ENCODE measurements at regions not wholly inside any gene's neighbourhood (a gene's known extent, or its start where the extent isn't known, plus 50 kb on each side); places are given as distances from the start of the nearest gene placed in this dataset.
"Not testable (repeated sequence)": the region's sequence is repeated elsewhere in the genome, so short reads cannot be mapped to it uniquely, and the experiment has no call there.

DNA sequence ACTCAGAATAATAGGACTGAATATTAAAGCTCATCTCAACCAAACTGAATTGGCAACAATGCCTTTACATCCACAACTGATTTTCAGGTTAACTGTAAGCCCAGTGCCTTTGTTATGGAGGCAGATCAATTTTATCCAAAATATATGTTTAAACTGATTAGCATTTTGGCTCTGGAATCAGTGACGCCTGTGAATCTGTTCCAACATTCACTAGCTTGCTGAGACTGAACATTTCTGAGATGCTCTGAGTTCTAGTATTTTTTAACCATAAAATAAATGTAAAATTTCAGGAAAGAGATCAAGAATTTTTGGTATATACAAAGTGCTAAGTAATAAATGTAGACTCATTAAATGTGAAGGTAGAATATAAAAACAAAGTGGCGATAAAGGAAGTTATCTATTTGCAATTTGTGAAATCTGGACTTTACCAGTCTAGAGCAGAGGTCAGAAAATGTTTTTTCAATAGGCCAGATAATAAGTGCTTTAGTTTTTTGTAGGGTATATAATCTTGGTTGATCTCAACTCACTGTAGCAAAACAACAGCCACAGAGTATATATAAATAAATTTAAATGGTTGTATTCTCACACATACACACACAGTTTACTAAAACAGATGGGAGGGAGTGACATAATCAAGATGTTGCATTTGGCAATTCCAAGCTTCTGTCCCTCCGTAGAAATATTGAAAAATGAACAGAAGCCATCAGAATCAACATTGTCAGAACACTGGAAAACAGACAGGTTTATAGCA lies 560.3 kb downstream of the ZWINT start:
- Mint-ChIP-seq H3K27me3 (ENCODE audit: low read depth) (no peaks in the 10 kb centered on the region), H3K27ac (no peak overlapping the region), H3K9me3 (peaks cover 34% of the 10 kb centered on the region), H3K4me3 (no peak overlapping the region), H3K36me3 (no peaks in the 10 kb centered on the region), H3K4me1 (no peaks in the 10 kb centered on the region)
- TF ChIP-seq, protein P1, sequence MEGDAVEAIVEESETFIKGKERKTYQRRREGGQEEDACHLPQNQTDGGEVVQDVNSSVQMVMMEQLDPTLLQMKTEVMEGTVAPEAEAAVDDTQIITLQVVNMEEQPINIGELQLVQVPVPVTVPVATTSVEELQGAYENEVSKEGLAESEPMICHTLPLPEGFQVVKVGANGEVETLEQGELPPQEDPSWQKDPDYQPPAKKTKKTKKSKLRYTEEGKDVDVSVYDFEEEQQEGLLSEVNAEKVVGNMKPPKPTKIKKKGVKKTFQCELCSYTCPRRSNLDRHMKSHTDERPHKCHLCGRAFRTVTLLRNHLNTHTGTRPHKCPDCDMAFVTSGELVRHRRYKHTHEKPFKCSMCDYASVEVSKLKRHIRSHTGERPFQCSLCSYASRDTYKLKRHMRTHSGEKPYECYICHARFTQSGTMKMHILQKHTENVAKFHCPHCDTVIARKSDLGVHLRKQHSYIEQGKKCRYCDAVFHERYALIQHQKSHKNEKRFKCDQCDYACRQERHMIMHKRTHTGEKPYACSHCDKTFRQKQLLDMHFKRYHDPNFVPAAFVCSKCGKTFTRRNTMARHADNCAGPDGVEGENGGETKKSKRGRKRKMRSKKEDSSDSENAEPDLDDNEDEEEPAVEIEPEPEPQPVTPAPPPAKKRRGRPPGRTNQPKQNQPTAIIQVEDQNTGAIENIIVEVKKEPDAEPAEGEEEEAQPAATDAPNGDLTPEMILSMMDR (IDR thresholded peaks at IDR 0.05; ENCODE audit: unreplicated experiment) = no peak
- no peak for DNase-seq (ENCODE audit: low spot score in 2 of 2, unreplicated experiment in 2 of 2)

DNA sequence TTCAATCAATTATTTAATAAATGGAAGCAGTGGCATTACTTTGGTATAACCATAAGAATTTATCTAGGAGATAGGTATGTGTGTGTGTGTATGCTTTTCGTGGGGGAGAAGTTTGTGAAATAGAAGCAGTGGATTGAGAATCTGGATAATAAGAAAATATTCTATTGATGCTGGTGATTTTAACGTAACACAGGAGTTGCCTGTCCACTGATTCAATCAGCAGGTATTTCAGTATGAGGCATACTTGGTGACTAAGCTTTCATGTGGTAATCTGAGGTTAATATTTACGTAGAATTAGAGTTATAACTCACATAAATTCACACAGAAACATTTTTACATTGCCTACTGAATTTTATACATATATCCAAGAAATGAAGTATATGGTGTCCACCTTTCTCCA lies 568.0 kb downstream of the ZWINT start:
- Mint-ChIP-seq H3K4me3 (no peak overlapping the region), H3K9me3 (peaks cover 7% of the 10 kb centered on the region), H3K36me3 (no peaks in the 10 kb centered on the region), H3K4me1 (no peaks in the 10 kb centered on the region), H3K27ac (no peak overlapping the region), H3K27me3 (ENCODE audit: low read depth) (no peaks in the 10 kb centered on the region)
- no peak for DNase-seq (ENCODE audit: low spot score in 2 of 2, unreplicated experiment in 2 of 2)
- TF ChIP-seq, protein P1 (IDR thresholded peaks at IDR 0.05; ENCODE audit: unreplicated experiment) = no peak

DNA sequence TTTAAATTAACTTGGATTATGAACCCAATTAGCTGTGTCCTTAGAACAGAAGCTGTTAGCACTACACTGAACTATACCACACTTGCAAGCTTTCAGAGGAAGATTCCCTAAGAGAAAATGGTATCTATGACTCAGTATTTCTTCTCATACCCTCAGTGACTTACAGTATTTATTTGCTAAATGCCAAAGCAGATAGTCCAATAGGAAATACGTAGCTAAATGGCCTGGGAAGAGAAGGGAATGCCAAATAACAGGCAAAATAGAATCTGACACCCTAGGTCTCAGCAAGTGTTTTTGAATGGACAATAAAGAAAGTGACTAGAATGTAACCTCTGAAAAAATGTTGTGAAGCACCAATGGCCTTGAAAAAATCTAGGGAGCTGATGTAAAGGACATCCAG lies 570.8 kb downstream of the ZWINT start:
- not testable (repeated sequence) for H3K36me3 Mint-ChIP-seq; H3K4me3 Mint-ChIP-seq; H3K4me1 Mint-ChIP-seq; H3K9me3 Mint-ChIP-seq; H3K27ac Mint-ChIP-seq; DNase-seq (ENCODE audit: low spot score in 2 of 2, unreplicated experiment in 2 of 2); H3K27me3 Mint-ChIP-seq (ENCODE audit: low read depth)

DNA sequence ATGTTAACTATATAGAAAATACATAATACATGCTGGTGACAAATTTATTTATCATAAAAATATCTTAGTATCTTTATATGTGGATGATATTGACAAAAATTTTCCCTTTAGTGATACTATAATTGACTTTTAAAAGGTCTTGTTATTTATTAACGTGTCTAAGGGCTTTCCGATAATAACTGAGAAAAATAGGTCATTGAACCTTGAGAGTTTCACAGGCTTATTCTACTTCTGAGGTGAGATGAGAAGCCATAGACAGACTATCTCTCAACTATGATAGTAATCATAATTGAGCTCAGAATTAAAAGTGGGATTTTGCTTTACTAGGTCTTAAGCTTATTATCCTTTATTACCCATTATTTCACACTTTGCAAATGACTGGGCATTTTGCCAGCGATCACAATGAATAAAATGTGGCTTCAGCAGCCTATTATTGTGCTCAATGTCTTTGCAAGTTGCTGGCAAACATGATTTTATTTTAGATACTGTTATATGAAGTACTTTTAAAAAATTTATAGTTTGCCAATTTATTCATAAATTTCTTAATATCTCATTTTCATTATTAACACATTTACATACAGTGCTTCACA lies 574.5 kb downstream of the ZWINT start:
- Mint-ChIP-seq H3K27me3 (ENCODE audit: low read depth) (no peaks in the 10 kb centered on the region), H3K27ac (no peak overlapping the region), H3K4me1 (no peaks in the 10 kb centered on the region), H3K4me3 (no peak overlapping the region), H3K9me3 (peaks cover 7% of the 10 kb centered on the region), H3K36me3 (no peaks in the 10 kb centered on the region)
- DNase-seq (ENCODE audit: low spot score in 2 of 2, unreplicated experiment in 2 of 2) = no peak
- TF ChIP-seq, protein P1 (IDR thresholded peaks at IDR 0.05; ENCODE audit: unreplicated experiment) = no peak

DNA sequence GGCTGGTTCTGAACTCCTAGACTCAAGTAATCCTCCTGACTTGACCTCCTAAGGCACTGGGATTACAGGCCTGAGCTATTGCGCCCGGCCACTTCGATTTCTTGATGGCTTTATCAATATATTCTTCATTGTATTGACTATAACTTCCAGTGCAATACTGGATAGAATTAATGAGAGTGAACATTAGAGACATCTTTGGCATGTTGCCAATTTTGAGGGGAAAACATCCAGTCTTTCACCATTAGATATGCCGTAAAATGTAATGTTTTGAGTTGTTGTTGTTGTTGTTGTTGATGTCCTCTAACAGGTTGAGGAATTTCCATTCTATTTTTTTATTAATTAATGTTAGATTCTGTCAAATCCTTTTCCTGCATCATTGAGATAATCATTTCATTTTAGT lies 578.9 kb downstream of the ZWINT start:
- Mint-ChIP-seq H3K27ac (no peak overlapping the region), H3K9me3 (no peaks in the 10 kb centered on the region)

DNA sequence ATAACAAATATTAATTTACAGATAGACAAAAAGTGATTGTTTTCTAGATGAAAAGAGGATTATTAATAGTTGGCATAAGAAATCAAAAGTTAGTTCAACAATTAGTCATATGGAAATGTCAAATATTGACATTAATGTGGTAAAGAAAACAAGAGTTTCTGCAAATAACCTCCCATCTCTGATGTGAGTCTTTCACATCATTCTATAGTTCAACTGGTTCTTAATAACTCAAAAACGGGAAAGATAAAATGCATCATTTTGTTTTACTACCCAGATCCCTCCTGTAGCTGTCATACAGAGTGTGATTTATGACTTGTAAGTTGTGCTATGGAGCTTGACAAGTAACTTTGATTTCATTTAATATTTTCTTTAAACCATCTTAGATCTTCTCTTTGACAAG lies 594.8 kb downstream of the ZWINT start:
- TF ChIP-seq, protein P1 (IDR thresholded peaks at IDR 0.05; ENCODE audit: unreplicated experiment) = no peak
- Mint-ChIP-seq H3K36me3 (no peaks in the 10 kb centered on the region), H3K9me3 (no peaks in the 10 kb centered on the region), H3K4me3 (no peak overlapping the region), H3K27me3 (ENCODE audit: low read depth) (no peaks in the 10 kb centered on the region), H3K4me1 (peaks cover 4% of the 10 kb centered on the region), H3K27ac (no peak overlapping the region)
- DNase-seq (ENCODE audit: low spot score in 2 of 2, unreplicated experiment in 2 of 2) = no peak

More for the DNA sequence above, 578.9 kb downstream of the ZWINT start:
- Mint-ChIP-seq H3K4me1 (no peaks in the 10 kb centered on the region), H3K36me3 (no peaks in the 10 kb centered on the region), H3K27me3 (ENCODE audit: low read depth) (no peaks in the 10 kb centered on the region), H3K4me3 (no peak overlapping the region)
- TF ChIP-seq, protein P1 (IDR thresholded peaks at IDR 0.05; ENCODE audit: unreplicated experiment) = no peak
- no peak for DNase-seq (ENCODE audit: low spot score in 2 of 2, unreplicated experiment in 2 of 2)
